Thymus (tissue), 11 donors: ENCODE measurements at regions not wholly inside any gene's neighbourhood (a gene's known extent, or its start where the extent isn't known, plus 50 kb on each side); places are given as distances from the start of the nearest gene placed in this dataset.
"Not testable (repeated sequence)": the region's sequence is repeated elsewhere in the genome, so short reads cannot be mapped to it uniquely, and the experiment has no call there.

Source experiments
- DNase-seq, 9 donors: peaks; one replicate each; pipeline ENCODE4 v3.0.0-alpha.2; 2013; ENCODE audit warnings: low spot score in 9 of 9, low read depth in 6 of 9, missing footprints in 1 of 9
- H3K27ac ChIP-seq, 2 donors: one replicate each; pipeline ENCODE4 v1.5.1; 2013; ENCODE audit warnings: control low read depth in 1 of 2, low read depth in 1 of 2, low read length in 1 of 2, mild to moderate bottlenecking in 1 of 2, moderate library complexity in 1 of 2
- H3K27me3 ChIP-seq, 2 donors: one replicate each; pipeline ENCODE4 v1.5.1; 2013; ENCODE audit warnings: low read length in 1 of 2; ENCODE audit not compliant: control insufficient read depth in 2 of 2, insufficient read depth in 1 of 2
- H3K36me3 ChIP-seq, 2 donors: one replicate each; pipeline ENCODE4 v1.5.1; 2013; ENCODE audit warnings: low read length in 1 of 2, mild to moderate bottlenecking in 1 of 2, moderate library complexity in 1 of 2; ENCODE audit not compliant: control insufficient read depth in 2 of 2, insufficient read depth in 2 of 2
- H3K4me1 ChIP-seq, 2 donors: one replicate each; pipeline ENCODE4 v1.5.1; 2013; ENCODE audit warnings: low read length in 2 of 2; ENCODE audit not compliant: control insufficient read depth in 2 of 2, insufficient read depth in 2 of 2
- H3K4me3 ChIP-seq, 2 donors: one replicate each; pipeline ENCODE4 v1.5.1; 2013; ENCODE audit warnings: low read length in 2 of 2, control low read depth in 1 of 2, mild to moderate bottlenecking in 1 of 2
- H3K9me3 ChIP-seq, 2 donors: one replicate each; pipeline ENCODE4 v1.5.1; 2013; ENCODE audit warnings: low read length in 1 of 2, mild to moderate bottlenecking in 1 of 2; ENCODE audit not compliant: control insufficient read depth in 2 of 2, insufficient read depth in 1 of 2
- WGBS: extraction: QIAGEN DNeasy Blood & Tissue Kit; methylation state at CpG from one replicate; pipeline ENCODE4 v1.1.7; 2013; 5-methylcytosine and 5-hydroxymethylcytosine counted together
- donor health status: healthy.

DNA sequence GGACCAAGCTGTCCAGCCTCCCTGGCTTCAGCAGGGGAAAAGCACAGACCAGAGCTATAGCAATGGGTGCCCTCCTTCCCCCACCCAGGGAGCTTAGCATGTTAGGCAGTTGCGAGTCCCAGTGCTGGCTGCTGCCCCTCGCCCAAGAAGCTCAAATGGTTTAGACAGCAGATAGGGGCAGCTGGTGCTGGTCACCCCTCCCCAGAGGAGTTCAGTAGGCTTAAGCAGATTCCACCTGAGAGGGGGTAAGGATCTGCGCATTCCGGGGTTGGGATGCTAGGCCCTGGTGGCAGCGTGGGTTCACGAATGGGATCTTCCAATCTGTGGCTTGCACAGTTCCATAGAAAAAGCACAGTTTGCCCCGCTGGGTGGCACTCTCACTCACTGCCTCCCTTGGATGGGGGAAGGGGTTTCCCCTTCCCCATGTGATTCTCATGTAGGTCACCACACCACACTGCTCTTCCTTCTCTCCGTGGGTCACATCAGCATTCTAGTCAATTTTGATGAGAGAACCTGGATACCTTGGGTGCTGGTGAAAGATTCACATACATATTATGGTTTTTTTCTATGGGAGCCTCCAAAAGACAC, 665.6 kb downstream of the C12orf50 start:
- Histone ChIP-seq H3K4me1 (no peaks in the 10 kb centered on the region), H3K36me3 (no peaks in the 10 kb centered on the region), H3K27ac (no peak overlapping the region), H3K4me3 (no peak overlapping the region), H3K27me3 (no peaks in the 10 kb centered on the region), H3K9me3 (peaks cover 0 to 11% of the 10 kb centered on the region in 2 donors)
- 93% methylated on average over 8 of the region's 8 CpGs for WGBS
- DNase-seq, result no peak

GRCh38 chr12:87349681-87350080, 679.5 kb downstream of the C12orf50 start:
- no peaks in the 10 kb centered on the region for H3K4me1 ChIP-seq
- no peaks in the 10 kb centered on the region for H3K36me3 ChIP-seq
- H3K9me3 ChIP-seq, result no peaks in the 10 kb centered on the region
- no peaks in the 10 kb centered on the region for H3K27me3 ChIP-seq
- H3K27ac ChIP-seq, result no peak overlapping the region
- DNase-seq, result no peak
- no peak overlapping the region for H3K4me3 ChIP-seq
- WGBS, result 92% methylated on average over 3 of the region's 3 CpGs

DNA sequence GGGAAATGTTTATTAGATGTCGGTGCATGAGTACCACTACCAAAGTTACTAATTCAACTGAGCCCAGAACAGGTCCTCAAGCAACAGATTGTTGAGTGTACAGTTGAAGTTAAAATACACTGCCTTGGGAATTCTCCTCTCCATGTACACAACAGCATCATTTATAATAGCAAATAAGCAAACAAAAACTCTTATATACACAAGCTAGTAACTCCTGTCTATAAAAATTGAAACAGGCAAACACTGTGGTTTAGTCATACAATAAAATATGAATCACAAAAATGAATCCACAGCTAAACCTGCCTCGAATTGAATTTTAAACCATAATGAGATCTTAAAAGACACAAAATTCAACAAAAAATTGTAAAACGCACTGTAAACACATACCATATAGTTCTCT, 681.1 kb downstream of the C12orf50 start:
- H3K4me3 ChIP-seq, result no peak overlapping the region
- no peaks in the 10 kb centered on the region for H3K9me3 ChIP-seq
- no peaks in the 10 kb centered on the region for H3K27me3 ChIP-seq
- no peaks in the 10 kb centered on the region for H3K36me3 ChIP-seq
- no peaks in the 10 kb centered on the region for H3K4me1 ChIP-seq
- 94% methylated on average over 3 of the region's 3 CpGs for WGBS
- no peak overlapping the region for H3K27ac ChIP-seq
- DNase-seq, result no peak

- Histone ChIP-seq H3K27me3 (no peaks in the 10 kb centered on the region), H3K4me3 (no peak overlapping the region)
- WGBS, result 54% methylated on average over 4 of the region's 4 CpGs
These were observed 684.5 kb downstream of the C12orf50 start for GRCh38 chr12:87344699-87345098.

GRCh38 chr12:87338681-87339080, 690.5 kb downstream of the C12orf50 start:
- WGBS, result 86% methylated on average over 2 of the region's 2 CpGs
- Histone ChIP-seq H3K9me3 (no peaks in the 10 kb centered on the region), H3K27ac (no peak overlapping the region), H3K4me1 (no peaks in the 10 kb centered on the region), H3K36me3 (no peaks in the 10 kb centered on the region), H3K4me3 (no peak overlapping the region), H3K27me3 (no peaks in the 10 kb centered on the region)
- DNase-seq, result no peak

More at GRCh38 chr12:87344699-87345098, 684.5 kb downstream of the C12orf50 start:
- H3K9me3 ChIP-seq, result no peaks in the 10 kb centered on the region
- no peak for DNase-seq
- H3K4me1 ChIP-seq, result no peaks in the 10 kb centered on the region
- H3K27ac ChIP-seq, result no peak overlapping the region
- H3K36me3 ChIP-seq, result no peaks in the 10 kb centered on the region

- WGBS, result 72% methylated on average over 2 of the region's 2 CpGs
- no peaks in the 10 kb centered on the region for H3K36me3 ChIP-seq
- H3K4me3 ChIP-seq, result no peak overlapping the region
- no peaks in the 10 kb centered on the region for H3K4me1 ChIP-seq
- no peak for DNase-seq
- H3K9me3 ChIP-seq, result no peaks in the 10 kb centered on the region
- no peak overlapping the region for H3K27ac ChIP-seq
- no peaks in the 10 kb centered on the region for H3K27me3 ChIP-seq
These were observed 692.3 kb downstream of the C12orf50 start for GRCh38 chr12:87336814-87337336.

GRCh38 chr12:87332987-87333726, 696.0 kb downstream of the C12orf50 start:
- Histone ChIP-seq H3K9me3 (no peaks in the 10 kb centered on the region), H3K27me3 (no peaks in the 10 kb centered on the region), H3K27ac (no peak overlapping the region), H3K36me3 (no peaks in the 10 kb centered on the region), H3K4me1 (no peaks in the 10 kb centered on the region), H3K4me3 (no peak overlapping the region)
- WGBS, result 82% methylated on average over 5 of the region's 5 CpGs
- no peak for DNase-seq

GRCh38 chr12:87330071-87330555, 699.1 kb downstream of the C12orf50 start:
- H3K27ac ChIP-seq, H3K36me3 ChIP-seq, H3K27me3 ChIP-seq, H3K4me3 ChIP-seq, DNase-seq, H3K9me3 ChIP-seq, H3K4me1 ChIP-seq: not testable (repeated sequence)
- WGBS, result 97% methylated on average over 30 of the region's 30 CpGs

DNA sequence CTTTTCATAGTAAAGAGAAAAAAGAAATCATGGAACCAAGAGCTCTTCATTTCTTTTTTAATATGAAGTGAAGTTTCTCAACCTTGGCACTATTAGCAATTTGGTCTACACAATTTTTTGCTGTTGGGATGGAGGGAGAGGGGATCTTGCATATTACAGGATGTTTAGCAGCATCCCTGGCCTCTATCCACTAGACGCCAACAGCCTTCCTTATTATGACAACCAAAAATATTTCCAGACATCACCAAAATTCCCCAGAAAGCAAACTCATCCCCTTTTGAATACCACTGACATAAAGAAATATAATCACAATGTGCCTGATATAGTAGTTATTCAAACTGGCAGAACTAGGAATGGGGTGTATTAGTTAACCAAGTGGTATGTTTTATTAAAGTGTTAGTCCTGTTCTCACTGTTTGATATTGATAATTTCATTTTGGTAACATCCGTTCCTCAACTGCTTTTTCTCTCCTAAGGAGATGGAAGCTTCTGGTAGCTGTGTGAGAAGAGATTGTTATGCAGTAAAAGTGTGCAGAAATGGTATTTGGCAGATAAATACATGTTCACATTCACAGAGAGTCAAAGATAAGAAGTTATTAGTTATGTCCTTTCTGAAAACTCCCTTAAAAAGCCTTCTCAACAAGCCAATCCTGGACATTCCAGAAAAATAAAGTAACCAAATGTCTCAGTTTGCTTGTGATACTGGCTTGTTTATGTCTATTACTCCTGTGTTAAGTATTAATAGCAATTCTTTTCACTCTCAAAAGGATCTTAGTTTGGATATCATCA, 699.9 kb downstream of the C12orf50 start:
- H3K4me1 ChIP-seq, result no peaks in the 10 kb centered on the region
- no peak overlapping the region for H3K27ac ChIP-seq
- WGBS, result 96% methylated on average over 2 of the region's 2 CpGs
- no peaks in the 10 kb centered on the region for H3K9me3 ChIP-seq
- H3K36me3 ChIP-seq, result no peaks in the 10 kb centered on the region
- DNase-seq, result no peak
- no peaks in the 10 kb centered on the region for H3K27me3 ChIP-seq
- no peak overlapping the region for H3K4me3 ChIP-seq
